Right lung (tissue), 2 donors: ENCODE measurements at regions not wholly inside any gene's neighbourhood (a gene's known extent, or its start where the extent isn't known, plus 50 kb on each side); places are given as distances from the start of the nearest gene placed in this dataset.
"Not testable (repeated sequence)": the region's sequence is repeated elsewhere in the genome, so short reads cannot be mapped to it uniquely, and the experiment has no call there.

Experiments
- DNase-seq, 2 donors: peaks; one replicate each; pipeline ENCODE4 v3.0.0-alpha.2; 2013

- no peak for DNase-seq
Observed at GRCh38 chr4:149870008-149870407, 54.4 kb upstream of the IQCM start.

- no peak for DNase-seq
Observed at GRCh38 chr4:149881744-149882143, 66.1 kb upstream of the IQCM start.

GRCh38 chr4:149882251-149882650 is 66.6 kb upstream of the IQCM start:
- DNase-seq, result no peak

GRCh38 chr4:149884046-149884445 is 68.4 kb upstream of the IQCM start:
- DNase-seq, result no peak

- DNase-seq, result no peak
Observed at GRCh38 chr4:149884529-149885181, 69.0 kb upstream of the IQCM start.

GRCh38 chr4:149885896-149886295 is 70.3 kb upstream of the IQCM start:
- DNase-seq, result no peak

GRCh38 chr4:149886786-149887490 is 71.3 kb upstream of the IQCM start:
- DNase-seq, result no peak

- no peak for DNase-seq
Observed at GRCh38 chr4:149889991-149890390, 74.3 kb upstream of the IQCM start.

GRCh38 chr4:149890531-149890930 is 74.9 kb upstream of the IQCM start:
- DNase-seq, result no peak

- no peak for DNase-seq
Observed at GRCh38 chr4:149891426-149891825, 75.8 kb upstream of the IQCM start.

GRCh38 chr4:149896432-149896831 is 80.8 kb upstream of the IQCM start:
- DNase-seq, result no peak

GRCh38 chr4:149897783-149898182 is 82.1 kb upstream of the IQCM start:
- no peak for DNase-seq

GRCh38 chr4:149901128-149901527 is 85.5 kb upstream of the IQCM start:
- no peak for DNase-seq

GRCh38 chr4:149902242-149902641 is 86.6 kb upstream of the IQCM start:
- no peak for DNase-seq

- DNase-seq, result no peak
Observed at GRCh38 chr4:149910177-149910576, 94.5 kb upstream of the IQCM start.

GRCh38 chr4:149910604-149911350 is 95.1 kb upstream of the IQCM start:
- DNase-seq, result no peak

- DNase-seq, result no peak
Observed at GRCh38 chr4:149911354-149911753, 95.7 kb upstream of the IQCM start.

GRCh38 chr4:149912000-149912399 is 96.4 kb upstream of the IQCM start:
- DNase-seq, result no peak

GRCh38 chr4:149914119-149915115 is 98.8 kb upstream of the IQCM start:
- DNase-seq, result peak in 1 of 2 donors; percentile 13

- DNase-seq, result not testable (repeated sequence)
Observed at GRCh38 chr4:149915735-149916134, 100.1 kb upstream of the IQCM start.

- no peak for DNase-seq
Observed at GRCh38 chr4:149923736-149924135, 108.1 kb upstream of the IQCM start.

GRCh38 chr4:149927514-149927913 is 111.9 kb upstream of the IQCM start:
- DNase-seq, result no peak
